Lung microvascular endothelial cell (primary cell): ENCODE measurements at regions not wholly inside any gene's neighbourhood (a gene's known extent, or its start where the extent isn't known, plus 50 kb on each side); places are given as distances from the start of the nearest gene placed in this dataset.
A peak's percentile ranks its signal among the peaks of the same experiment; 100 is the strongest.

Experiments used
- DNase-seq, 2 donors: peaks; one replicate each; pipeline versions ENCODE4 v3.0.0 to v3.0.0-alpha.2; 2010; ENCODE audit warnings: low read depth in 2 of 2

DNA sequence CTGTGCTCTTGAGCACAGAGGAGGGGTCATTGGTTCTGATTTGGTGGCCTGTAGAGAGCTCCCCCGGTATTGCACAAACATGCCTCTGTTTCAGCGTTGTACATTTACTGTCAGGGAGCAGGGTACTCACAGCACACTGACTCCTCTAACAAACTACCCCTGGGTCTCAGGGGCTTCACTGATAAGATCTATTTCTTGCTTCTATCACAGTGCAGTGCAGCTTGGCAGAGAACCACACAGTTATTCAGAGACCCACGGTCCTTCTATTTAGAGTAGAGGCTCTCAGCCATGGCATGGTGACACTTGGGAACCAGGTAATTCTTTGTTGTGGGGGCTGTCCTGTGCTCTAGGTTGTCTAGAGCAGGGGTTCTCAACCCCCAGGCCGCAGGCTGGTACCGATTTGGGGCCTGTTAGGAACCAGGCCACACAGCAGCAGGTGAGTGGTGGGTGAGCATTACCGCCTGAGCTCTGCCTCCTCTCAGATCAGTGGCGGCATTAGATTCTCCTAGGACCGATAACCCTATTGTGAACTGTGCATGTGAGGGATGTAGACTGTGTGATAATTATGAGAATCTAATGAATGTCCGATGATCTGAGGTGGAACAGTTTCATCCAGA lies 133.4 kb upstream of the MYCN start:
- DNase-seq: no peak

DNA sequence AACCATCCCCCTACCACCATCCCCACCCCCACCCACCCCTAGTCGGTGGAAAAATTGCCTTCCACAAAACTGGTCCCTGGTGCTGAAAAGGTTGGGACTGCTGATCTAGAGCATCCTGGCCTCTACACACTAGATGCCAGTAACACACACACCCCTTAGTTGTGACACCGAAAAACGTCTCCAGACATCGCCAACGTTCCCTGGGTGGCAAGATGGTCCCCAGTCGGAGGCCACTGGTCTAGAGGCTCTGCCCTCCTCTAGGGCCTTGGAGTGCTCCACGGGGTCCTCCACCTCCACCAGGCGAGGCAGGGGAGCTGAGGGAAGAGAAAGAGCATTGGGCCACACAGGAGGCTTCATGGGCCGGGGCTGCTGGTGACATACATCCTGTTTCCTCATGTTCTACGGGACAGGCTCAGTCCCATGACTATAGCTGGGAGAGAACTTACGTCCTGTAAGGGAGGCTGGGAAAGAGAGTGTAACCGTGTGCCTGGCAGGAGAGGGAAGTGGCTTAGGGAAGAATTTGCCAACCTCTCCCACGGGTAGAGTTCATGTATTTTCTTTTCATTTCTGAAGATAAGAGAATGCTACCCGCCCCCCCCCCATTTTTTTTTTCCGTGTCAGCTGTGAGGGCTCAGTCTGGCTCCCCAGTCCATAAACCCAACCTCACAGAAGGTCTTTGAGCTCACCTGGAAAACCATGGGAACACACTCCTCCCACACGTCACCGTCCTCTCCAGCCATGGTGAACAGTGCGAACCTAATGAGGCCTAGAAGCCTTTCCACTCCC lies 132.7 kb upstream of the MYCN start:
- peak in 1 of 2 donors; percentile 25 for DNase-seq

DNA sequence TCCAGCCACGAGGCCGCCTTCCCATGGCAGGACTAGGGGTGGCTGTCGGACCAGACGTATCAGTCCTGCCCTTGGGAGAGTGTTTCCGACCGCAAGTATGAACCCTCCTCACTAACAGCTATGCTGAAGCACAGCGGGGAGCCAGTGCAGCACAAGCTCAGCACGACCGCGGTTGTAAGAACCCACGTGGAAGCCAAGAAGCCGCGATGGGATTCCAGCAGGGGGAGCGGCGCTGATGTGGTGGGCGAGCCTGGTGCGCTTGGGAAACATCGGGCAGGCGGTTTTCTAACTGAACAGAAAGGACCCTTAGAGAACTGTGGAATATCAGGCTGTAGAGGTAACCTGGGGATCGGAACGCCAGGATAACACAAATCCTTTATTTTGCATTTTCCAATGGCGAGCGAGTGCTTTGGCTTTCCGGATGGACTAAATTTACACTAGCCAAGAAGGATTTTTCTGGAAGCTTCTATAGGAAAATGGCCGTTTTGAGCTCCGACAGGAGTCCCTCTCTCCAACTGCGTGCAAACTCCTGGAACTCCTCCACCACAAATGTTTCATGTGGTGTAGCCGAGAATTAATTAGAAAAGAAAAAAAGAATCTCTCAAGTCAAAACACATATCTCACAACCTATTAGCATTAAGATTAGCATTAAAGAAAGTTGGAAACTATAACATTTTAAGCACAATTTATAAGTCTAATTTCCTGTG lies 132.0 kb upstream of the MYCN start:
- no peak for DNase-seq

DNA sequence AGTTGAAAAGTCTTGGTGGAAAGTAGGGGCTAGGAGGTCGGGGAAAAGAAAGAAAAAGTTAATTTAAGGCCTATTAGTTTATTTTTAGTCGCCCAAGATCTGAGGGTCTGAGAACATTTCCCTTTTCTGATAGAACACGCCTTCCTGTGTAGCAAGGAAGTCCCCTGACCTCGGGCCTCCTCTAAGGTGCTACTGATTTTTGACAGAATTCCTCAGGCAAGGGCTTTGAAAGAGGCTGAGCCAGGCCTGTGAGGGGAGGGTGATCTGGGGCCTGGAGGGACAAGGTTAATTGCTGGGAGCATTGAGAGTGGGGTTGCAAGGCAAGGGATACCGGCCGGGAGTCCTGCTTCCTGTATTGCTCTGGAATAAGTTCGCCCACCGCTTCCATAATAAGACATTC lies 131.4 kb upstream of the MYCN start:
- no peak for DNase-seq

DNA sequence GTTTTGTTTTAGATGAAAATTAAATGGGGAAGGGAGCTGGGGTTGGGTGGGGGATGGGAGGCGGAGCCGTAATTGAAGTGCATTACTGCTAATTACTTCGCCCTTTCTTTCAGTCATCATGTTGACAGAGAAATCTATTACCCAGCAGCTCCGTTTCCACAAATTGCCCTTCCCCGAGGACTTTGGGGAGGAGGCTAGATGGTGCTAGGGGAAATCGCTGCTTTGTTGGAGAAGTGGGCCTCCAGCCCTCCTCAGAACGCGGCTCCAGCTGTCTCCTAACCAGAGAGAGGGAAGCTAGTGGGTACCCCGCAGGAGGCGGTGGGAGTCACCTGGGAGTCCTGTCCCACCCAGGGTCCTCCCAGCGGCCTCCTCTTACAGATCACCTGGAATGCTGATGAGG lies 130.9 kb upstream of the MYCN start:
- no peak for DNase-seq

DNA sequence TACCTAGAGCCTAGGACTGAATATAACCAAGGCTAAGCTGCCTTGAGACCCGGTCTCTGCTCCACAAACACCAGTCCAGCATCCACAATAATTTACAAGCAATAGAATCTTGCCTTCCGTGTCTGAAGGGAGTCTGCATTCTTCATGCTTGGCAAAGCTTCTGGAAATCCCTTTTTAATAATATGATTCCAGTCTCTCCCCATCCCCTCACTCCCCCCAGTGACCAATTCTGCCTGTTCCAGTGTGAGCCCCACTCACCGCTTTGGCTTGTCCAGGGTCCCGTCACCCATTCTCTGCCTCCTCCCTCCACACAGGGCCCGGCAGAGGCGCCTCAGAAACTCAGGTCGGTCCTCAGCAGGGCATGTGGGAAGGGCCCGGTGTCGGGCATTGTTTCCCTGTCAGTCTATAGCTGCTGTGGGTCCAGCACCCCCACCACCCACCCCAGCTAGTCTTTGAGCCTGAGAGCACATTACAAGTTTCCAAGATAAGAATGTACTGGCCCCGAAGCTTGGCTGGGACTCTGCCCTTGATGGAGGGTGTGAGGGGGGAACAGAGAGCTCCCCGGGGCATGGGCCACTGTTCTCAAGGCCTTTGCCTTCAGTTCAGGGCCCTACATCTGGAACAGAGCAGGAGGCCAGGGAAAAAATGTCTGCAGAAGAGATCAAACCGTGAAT lies 129.7 kb upstream of the MYCN start:
- DNase-seq: no peak

DNA sequence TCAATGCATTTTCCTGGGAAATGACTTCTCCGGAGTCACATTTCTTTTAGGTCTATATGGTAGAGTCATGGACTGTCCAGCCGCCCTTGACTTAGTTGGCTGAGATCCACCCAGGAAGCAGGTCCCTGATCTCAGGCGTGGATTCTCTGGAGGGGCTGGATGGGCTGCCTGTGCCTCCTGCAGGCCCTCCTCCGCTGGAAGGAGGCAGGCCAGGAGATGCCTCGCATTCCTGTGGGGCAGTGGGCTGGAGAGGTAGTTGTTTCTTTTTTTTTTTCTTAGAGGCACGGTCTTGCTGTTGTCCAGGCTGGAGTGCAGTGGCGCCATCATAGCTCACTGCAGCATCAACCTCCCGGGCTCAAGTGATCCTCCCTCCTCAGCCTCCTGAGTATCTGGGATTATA lies 129.0 kb upstream of the MYCN start:
- DNase-seq: no peak

DNA sequence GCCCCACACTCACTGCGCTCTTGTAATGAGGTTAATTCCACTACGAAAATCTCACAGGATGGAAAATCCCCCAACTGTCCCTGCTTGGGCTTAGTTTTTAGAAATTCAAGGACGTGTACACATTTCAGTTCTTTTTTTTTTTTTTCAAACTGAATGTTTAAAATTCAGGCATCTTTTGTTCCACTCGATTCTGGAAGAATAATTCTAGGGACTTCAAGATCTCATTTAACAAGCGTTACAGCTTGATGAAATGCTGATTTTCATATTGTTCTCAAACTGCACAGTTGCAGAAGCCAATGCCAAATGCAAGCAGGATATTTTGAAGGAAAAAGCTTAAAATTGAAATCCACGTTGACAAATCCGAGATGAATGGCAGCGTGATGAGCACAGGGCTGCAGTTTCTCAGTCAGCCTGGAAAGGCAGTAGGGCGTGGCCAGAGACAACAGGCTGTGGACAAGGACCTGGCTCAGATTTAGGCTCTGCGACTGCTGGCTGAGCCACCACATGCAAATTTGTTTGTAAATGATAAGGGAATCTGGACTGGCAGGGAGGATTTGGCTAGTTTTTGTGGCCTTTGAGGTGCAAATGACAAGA lies 128.1 kb upstream of the MYCN start:
- DNase-seq: no peak

DNA sequence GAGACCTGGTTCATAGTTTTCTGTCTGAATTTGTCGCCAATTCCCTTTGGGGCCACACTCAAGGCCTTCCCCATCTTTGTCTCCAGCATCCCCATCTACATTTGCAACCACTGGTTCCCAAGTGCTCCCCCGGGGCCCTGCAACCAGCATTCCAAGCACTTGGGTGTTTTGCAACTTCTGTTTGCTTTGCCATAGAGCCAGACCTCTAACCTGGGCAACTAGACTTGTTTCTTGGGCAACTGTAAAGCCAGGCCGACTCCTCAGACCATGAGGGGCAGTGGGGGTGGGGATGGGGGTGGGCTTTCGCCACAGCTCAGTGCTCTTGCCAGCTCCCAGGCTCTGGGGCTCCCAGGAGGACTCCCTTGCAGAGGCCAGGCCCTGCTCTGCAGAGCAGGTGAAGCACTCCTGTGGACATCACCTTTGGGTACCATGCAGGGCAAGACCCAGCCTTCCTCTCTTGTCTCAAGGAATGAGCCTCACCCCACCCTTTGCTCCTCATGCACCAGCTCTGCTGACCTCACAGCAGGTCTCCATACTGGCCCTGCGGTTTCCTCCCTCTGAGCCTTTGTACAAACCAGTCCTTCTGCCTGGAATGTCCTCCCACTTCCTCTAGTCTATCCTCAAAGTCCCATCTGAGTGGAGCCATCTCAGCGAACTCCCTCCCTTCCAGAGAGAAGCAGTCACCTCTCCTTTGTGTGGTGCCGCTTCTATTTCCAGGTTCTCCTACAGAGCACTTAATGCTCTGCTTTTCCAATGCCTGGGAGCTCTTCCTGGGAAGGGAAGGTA lies 126.7 kb upstream of the MYCN start:
- no peak for DNase-seq

DNA sequence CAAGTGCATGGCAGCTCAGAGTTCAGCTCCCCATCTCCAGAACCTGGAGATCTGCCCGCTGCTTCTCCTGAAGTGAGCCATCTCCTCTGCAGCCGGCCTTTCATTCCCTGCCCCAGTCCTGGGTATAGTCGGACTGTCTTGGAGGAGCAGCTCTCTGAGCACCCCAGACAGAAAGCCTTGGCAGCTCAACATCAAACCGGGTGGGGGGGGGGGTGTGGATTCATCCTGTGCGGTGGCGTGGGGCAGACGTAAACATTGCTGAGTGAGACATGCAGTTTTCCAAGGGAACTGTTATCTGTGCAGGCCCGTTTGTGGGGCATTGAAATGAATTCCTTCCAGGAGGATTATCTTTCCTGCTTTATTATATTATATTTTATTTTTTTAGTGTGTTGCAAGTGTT lies 125.9 kb upstream of the MYCN start:
- no peak for DNase-seq

DNA sequence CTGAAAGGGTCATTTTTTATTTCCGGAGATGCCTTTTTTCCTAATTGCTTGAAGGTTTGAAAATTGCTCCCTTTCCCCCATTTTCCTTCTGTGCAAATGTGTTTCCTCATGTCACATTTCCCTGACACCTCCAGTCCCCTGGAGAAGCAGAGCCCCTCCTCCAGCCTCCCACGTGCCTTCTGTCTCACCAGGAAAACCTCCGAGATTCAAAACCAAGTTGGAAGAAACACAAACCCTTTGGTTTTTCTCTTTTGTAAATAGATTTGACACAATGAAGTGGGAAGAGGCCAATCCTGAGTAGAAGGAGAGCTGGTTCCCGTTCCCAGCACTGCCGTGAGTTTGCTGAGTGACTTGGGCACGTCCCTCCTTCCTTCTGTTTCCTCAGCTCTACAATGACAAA lies 125.4 kb upstream of the MYCN start:
- DNase-seq: no peak

DNA sequence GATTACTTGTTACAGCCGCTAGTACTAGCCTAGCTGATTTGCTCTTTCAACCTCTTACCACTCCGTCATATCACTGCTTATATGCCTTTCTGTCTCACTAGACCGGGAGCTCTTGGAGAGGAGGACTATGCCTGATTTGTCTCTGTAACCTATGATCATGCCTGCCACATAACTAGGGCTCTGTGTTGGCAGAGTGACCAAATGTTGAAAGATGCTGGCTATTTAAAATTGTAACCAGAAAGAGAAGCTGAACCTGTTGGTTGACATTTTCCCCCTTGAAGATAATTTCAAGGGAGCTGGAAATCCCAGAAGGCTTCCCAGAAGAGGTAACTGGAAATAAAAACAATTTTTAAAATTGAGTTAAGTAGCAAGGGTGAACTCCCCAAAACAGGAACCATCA lies 124.1 kb upstream of the MYCN start:
- no peak for DNase-seq

DNA sequence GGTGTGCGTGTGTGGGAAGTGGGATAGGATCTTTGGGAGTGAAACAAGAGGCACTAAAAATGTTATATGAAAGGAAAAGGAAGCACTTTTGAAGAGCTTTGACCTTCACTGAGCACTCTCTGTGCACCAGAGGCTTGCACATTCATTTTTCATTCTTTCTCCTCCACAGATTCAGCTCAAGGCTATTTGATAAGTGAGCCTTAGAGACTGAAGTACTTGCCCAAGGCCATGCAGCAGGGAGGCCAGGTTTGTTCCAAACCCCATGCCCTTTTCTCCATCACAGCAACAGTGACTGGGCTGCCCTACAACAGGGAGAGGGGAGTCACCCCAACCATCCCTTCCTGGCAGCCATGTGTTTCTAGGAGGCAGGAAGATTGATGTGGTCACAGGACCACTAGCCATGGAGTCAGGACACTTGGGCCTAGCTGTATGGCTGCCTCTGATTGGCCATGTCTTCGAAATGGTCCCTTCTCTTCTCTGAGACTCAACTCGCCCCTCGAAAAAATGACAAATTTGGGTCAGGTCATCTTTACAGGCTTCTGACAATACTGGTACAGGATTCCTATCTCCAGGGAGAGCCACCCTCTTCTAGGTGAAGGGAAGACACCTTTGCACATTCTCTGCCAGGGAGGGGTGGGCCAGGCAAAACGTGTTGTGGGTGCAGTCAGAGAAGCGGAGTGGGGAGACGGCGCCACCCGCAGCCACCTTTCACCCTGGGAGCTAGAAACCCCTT lies 123.5 kb upstream of the MYCN start:
- no peak for DNase-seq

DNA sequence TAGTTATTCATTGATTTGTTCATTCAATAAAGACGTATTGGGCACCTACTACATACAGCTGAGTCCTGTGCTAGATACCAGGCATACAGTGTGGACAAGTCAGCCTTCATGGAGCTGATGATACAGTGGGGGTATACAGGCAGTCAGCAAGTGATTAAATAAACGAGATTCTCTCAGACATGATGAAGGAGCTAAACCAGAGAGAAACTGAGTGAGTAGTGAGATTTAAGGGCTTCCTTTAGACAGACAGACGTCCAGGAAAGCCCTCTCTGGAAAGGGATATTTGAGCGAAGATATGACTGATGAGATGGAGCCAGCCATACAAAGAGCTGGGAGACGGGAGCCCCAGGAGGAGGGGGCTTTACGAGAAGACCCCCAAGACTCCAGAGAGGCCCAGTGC lies 122.6 kb upstream of the MYCN start:
- DNase-seq: no peak

DNA sequence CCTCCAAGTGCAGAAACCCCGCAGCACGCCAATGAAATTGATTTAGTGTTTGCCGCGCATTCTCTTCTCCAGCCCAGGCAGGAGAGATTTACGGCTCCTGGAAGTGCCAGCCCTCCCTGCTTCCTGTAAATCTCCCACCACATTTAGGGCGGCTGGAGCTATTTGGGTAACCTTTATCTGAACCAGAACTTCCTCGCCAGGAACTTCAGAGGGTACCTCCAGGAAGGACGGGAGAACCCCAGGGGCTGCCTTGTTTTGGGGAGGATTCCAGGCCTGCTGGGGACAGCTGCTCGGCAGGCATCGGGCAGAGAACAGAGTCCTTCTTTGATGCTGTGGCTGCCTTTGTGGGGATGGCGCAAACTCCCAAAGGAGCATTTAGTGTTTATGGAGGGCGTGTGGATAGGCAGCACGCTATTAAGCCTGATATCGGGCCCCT lies 122.0 kb upstream of the MYCN start:
- peak in 1 of 2 donors; percentile 16 for DNase-seq

DNA sequence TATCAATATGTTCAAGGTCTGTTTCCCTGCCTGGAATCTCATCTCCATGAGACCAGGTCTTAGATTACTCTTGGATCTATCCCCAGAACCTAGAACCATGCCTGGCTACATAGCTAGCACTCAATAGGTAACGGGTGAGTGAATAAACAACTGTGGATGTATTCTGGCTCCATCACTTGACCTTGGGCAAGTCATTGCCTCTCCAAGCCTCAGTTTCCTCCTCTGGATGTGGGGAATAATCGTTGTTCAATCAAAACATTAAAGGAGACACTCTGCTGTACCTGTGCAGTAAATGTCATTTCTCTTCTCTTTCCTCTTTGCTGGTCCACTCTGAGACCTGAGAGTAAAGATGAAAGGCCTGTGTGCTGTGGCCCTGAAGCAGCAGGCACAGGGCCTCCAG lies 121.5 kb upstream of the MYCN start:
- no peak for DNase-seq

DNA sequence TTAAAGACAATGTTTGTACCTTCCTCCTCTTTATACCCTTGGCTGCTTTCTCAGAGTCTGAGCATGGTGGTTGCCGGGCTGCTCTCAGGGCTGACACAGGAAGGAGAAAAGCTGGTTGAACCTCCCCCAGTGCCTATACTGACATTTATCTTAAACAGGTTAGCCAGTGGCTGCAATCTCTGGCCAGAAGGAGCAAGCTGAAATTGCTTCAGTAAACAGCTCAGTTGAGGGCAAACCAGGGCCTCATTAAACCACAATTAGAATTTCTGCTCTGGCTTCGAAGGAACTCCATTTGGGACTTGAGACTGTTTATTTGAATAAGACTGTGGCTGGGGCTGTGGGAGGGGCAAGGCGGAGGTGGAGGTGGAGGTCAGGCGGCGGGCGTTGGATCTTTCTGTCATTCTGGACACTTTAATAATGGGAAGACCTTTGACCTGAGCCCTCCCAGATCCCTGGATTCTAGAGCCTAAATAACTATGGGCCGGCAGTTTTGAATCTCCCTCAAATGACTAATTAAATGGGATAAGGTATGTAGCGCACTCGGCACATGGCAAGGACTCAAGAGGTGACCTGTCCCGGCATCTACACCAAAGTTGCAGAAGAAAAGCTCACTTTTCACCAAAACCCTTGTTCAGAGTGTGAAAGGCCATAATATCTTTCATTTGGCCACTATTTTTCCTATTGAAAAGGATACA lies 120.6 kb upstream of the MYCN start:
- no peak for DNase-seq

DNA sequence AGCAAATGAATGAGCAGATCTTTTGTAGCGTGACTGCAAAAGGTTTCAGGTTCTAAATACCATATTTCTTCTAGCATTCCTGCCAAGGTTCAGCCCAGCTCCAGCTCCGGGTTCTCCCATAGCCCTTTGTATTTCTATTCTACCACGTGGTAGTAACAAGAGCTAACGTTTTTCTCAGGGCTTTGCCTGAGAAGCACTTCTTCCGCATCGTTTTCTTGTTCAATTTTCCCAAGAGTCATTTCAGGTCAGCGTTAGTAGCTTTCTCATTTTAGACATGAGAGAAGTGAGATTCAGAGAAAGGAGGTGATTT lies 120.1 kb upstream of the MYCN start:
- no peak for DNase-seq

DNA sequence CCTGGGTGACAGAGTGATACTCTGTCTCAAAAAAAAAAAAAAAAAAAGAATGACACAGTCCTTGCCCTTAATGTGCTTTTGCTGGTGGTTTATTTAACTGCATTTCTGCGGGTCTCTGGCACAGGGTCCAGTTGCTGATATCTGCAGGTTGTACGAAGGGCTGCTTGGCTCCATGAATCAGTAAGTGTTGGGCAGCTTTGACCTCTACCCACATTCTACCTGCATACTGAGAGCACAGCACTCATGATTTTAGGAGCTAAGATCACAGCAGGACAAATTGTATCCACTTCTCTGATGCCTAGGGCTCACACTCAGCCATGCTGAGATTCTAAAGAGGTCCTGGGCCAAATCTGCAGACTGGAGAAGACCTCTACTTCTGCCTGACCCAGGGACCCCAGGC lies 119.4 kb upstream of the MYCN start:
- no peak for DNase-seq
